PC-3 (cell line): ENCODE measurements at regions not wholly inside any gene's neighbourhood (a gene's known extent, or its start where the extent isn't known, plus 50 kb on each side); places are given as distances from the start of the nearest gene placed in this dataset.
A peak's percentile ranks its signal among the peaks of the same experiment; 100 is the strongest.

Experiments used
- ATAC-seq: fragments of 200-7000 bp; cut with Tn5 transposase; 2 replicates; pipeline ENCODE4 v1.9.1; 2020; ENCODE audit warnings: mild to moderate bottlenecking, moderate library complexity
- BruUV-seq: library from RNA; stranded (reverse); fragments of 400-500 nt; replicated peaks from 2 replicates; lab custom pipeline; 2021; lab: Mats Ljungman, UMichigan
- CTCF ChIA-PET: fragments of 300-600 bp; sonication (Branson Sonifier 250); formaldehyde crosslinking; loops from one replicate; lab custom pipeline; 2022; ENCODE audit warnings: antibody characterized with exemption; lab: Charles Lee
- POLR2A ChIA-PET: fragments of 300-600 bp; sonication (Branson Sonifier 250); formaldehyde crosslinking; loops from one replicate; lab custom pipeline; 2022; ENCODE audit warnings: antibody characterized with exemption; ENCODE audit not compliant: unreplicated experiment; lab: Charles Lee
- DNase-seq: peaks from one replicate; pipeline ENCODE4 v3.0.0-alpha.2; 2015
- H2AFZ ChIP-seq: fragments of 300-600 bp; sonication (generic); 2 replicates; pipeline ENCODE4 v1.6.0; 2016; ENCODE audit warnings: antibody characterized with exemption, low read length
- H3F3A ChIP-seq: fragments of 300-600 bp; sonication (generic); one replicate; pipeline ENCODE4 v1.6.0; 2017; ENCODE audit warnings: antibody characterized with exemption, low read length, control low read depth, mild to moderate bottlenecking; ENCODE audit not compliant: unreplicated experiment
- H3K27ac ChIP-seq: fragments of 300-600 bp; sonication (generic); 2 replicates; pipeline ENCODE4 v1.5.1; 2016; ENCODE audit warnings: mild to moderate bottlenecking, low read length
- H3K27me3 ChIP-seq: fragments of 300-600 bp; sonication (generic); 2 replicates; pipeline ENCODE4 v1.6.1; 2016; ENCODE audit warnings: low read length, mixed read lengths
- H3K36me3 ChIP-seq: fragments of 300-600 bp; sonication (generic); 2 replicates; pipeline ENCODE4 v1.6.1; 2016; ENCODE audit warnings: low read depth, mixed run types, low read length, mixed read lengths
- H3K4me1 ChIP-seq: fragments of 300-600 bp; sonication (generic); 2 replicates; pipeline ENCODE4 v1.5.1; 2016; ENCODE audit warnings: low read length; ENCODE audit not compliant: insufficient read depth
- H3K4me2 ChIP-seq: fragments of 300-600 bp; sonication (generic); 2 replicates; pipeline ENCODE4 v1.6.0; 2016; ENCODE audit warnings: low read length
- H3K4me3 ChIP-seq: fragments of 300-600 bp; sonication (generic); 2 replicates; pipeline ENCODE4 v1.5.1; 2016; ENCODE audit warnings: mild to moderate bottlenecking, low read length, mixed read lengths
- H3K79me2 ChIP-seq: fragments of 300-600 bp; sonication (generic); 2 replicates; pipeline ENCODE4 v1.6.1; 2017; ENCODE audit warnings: low read length, mixed read lengths
- H3K9ac ChIP-seq: fragments of 300-600 bp; sonication (generic); 2 replicates; pipeline ENCODE4 v1.6.0; 2016; ENCODE audit warnings: mild to moderate bottlenecking, low read length
- H3K9me2 ChIP-seq: fragments of 300-600 bp; sonication (generic); replicated peaks from 2 replicates; pipeline ENCODE4 v1.6.1; 2016; ENCODE audit warnings: mixed run types, low read length, mixed read lengths
- H3K9me3 ChIP-seq: fragments of 300-600 bp; sonication (generic); 2 replicates; pipeline ENCODE4 v1.6.1; 2016; ENCODE audit warnings: low read length, mixed read lengths
- H4K20me1 ChIP-seq: fragments of 300-600 bp; sonication (generic); 2 replicates; pipeline ENCODE4 v1.6.1; 2016; ENCODE audit warnings: low read length, mixed read lengths
- EZH2 ChIP-seq: fragments of 300-600 bp; sonication (generic); IDR thresholded peaks from one replicate; pipeline ENCODE4 v1.6.1; 2017; ENCODE audit warnings: antibody characterized with exemption, mild to moderate bottlenecking, low read length; ENCODE audit not compliant: unreplicated experiment
- EZH2phosphoT487 ChIP-seq: fragments of 300-600 bp; sonication (generic); IDR thresholded peaks from 2 replicates; pipeline ENCODE4 v1.6.1; 2018; ENCODE audit warnings: mild to moderate bottlenecking, antibody characterized with exemption, low read length, borderline replicate concordance
- intact Hi-C: fragments of 100-400 bp; cut with micrococcal nuclease; formaldehyde crosslinking; loops from 2 replicates; pipeline ENCODE4 v1.9.0; 2023
- TF ChIP-seq, protein P1 (sequence below): fragments of 300-600 bp; sonication (generic); conservative IDR thresholded peaks from 2 replicates; pipeline ENCODE4 v1.5.1; 2017; ENCODE audit warnings: antibody characterized with exemption, low read depth, mild to moderate bottlenecking, low read length

DNA sequence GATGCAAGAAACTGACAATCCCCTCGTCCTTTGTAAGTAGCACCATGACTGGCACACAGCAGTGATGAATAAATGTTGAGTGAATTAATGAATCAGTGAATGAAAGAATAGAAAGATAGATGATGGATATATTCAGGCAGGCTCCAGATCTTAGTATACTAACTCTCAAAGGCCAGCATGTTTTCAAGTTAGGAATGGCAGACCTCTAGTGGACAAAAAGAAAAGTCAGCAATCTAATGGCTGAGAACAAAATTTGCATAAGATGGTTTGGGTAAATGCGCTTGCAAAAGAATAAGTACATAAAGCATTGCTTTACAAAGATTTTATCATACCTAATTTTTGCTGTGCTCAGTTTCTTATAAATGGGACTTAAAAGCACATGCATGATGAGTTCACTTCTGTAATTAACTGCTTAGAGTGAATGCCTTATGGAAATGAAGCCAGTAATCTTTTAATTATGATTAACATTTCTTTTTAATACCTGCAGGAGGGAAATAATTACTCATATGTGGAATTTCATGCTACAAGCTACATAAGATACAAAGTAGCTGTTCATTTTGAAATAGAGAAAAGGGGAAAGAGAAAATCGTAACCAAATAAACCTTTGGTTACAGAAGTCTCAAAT lies 126.9 kb upstream of the GPRIN3 start:
- H2AFZ ChIP-seq = no peak overlapping the region
- H3K4me2 ChIP-seq = no peak overlapping the region
- H3K27ac ChIP-seq = no peak overlapping the region
- peak; percentile 46; the same call in 1 of the 2 replicates for ATAC-seq
- peaks cover 17% of the 10 kb centered on the region for H3K27me3 ChIP-seq
- no peaks in the 10 kb centered on the region for H3K36me3 ChIP-seq
- H4K20me1 ChIP-seq = no peaks in the 10 kb centered on the region
- BruUV-seq = no TSS peak
- peak; percentile 31 for DNase-seq
- H3K4me1 ChIP-seq = no peaks in the 10 kb centered on the region
- H3K4me3 ChIP-seq = no peak overlapping the region
- TF ChIP-seq, protein P1, sequence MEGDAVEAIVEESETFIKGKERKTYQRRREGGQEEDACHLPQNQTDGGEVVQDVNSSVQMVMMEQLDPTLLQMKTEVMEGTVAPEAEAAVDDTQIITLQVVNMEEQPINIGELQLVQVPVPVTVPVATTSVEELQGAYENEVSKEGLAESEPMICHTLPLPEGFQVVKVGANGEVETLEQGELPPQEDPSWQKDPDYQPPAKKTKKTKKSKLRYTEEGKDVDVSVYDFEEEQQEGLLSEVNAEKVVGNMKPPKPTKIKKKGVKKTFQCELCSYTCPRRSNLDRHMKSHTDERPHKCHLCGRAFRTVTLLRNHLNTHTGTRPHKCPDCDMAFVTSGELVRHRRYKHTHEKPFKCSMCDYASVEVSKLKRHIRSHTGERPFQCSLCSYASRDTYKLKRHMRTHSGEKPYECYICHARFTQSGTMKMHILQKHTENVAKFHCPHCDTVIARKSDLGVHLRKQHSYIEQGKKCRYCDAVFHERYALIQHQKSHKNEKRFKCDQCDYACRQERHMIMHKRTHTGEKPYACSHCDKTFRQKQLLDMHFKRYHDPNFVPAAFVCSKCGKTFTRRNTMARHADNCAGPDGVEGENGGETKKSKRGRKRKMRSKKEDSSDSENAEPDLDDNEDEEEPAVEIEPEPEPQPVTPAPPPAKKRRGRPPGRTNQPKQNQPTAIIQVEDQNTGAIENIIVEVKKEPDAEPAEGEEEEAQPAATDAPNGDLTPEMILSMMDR = peak; percentile 71
- no peak for TF ChIP-seq EZH2phosphoT487
- no peaks in the 10 kb centered on the region for H3K79me2 ChIP-seq
- ChIA-PET POLR2A (no interaction called here), CTCF (no interaction called here)
- no peaks in the 10 kb centered on the region for H3K9me3 ChIP-seq
- H3K9ac ChIP-seq = no peak overlapping the region
- intact Hi-C loops = loop anchor here (1.0 kb wide), 2 partner anchors 207 to 275 kb away; no protein-coding TSS in a partner anchor
- H3K9me2 ChIP-seq = no peaks in the 10 kb centered on the region
- H3F3A ChIP-seq = no peaks in the 10 kb centered on the region

DNA sequence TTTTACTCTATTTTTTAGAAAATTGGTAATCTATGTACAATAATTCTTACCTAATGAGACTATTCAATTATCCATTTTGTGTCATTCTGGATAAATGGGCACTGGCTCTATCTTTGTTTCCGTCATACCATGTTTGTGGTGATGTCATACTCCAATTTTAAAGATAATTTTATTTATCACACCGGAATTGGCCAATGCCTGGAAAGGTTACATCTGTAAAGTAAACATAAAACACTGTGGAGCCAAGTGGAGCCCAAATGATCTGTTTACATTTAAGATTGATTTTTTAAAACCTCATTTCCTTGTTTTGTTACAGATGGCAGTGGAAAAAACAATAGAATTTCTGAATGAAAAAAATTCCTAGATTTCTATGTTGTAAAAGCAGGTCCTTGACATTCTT lies 120.2 kb upstream of the GPRIN3 start:
- Histone ChIP-seq H3K4me2 (no peak overlapping the region), H3K79me2 (no peaks in the 10 kb centered on the region), H3K9me2 (no peaks in the 10 kb centered on the region), H3K4me1 (no peaks in the 10 kb centered on the region), H4K20me1 (no peaks in the 10 kb centered on the region), H3K27me3 (peaks cover 31% of the 10 kb centered on the region), H3K9ac (no peak overlapping the region), H3K36me3 (no peaks in the 10 kb centered on the region), H3K27ac (no peak overlapping the region), H3K4me3 (no peak overlapping the region), H3F3A (no peaks in the 10 kb centered on the region), H3K9me3 (no peaks in the 10 kb centered on the region), H2AFZ (no peak overlapping the region)
- TF ChIP-seq EZH2 (no peak), EZH2phosphoT487 (no peak)
- TF ChIP-seq, protein P1 = no peak
- ATAC-seq = no peak
- intact Hi-C loops = no loop called here
- no TSS peak for BruUV-seq
- no peak for DNase-seq
- ChIA-PET CTCF (no interaction called here), POLR2A (no interaction called here)

DNA sequence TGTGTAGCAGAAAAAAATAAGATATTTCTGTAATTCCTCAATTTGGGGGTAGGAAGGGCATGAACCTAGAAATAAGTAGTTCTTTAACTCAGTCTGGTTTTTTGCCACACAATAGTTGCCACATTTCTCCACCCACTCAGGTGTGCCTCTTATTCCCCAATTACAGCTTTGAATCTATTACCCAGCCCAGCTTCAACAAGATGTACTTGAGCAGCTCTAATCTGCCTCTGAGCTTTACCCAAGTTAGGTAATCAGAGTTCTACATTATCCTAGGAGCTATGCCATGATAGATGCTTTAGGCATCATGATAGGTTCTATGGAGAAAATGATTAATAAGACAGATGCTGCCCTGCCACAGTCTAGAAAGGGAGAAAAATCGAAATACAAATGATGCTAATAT lies 117.4 kb upstream of the GPRIN3 start:
- no peak overlapping the region for H2AFZ ChIP-seq
- H3F3A ChIP-seq = no peaks in the 10 kb centered on the region
- ChIA-PET CTCF (no interaction called here), POLR2A (no interaction called here)
- no peak overlapping the region for H3K4me3 ChIP-seq
- TF ChIP-seq EZH2phosphoT487 = no peak
- TF ChIP-seq EZH2 = no peak
- TF ChIP-seq, protein P1 = no peak
- H3K9me3 ChIP-seq = no peaks in the 10 kb centered on the region
- no peaks in the 10 kb centered on the region for H3K79me2 ChIP-seq
- no peaks in the 10 kb centered on the region for H3K9me2 ChIP-seq
- BruUV-seq = no TSS peak
- no peaks in the 10 kb centered on the region for H3K36me3 ChIP-seq
- no peaks in the 10 kb centered on the region for H3K4me1 ChIP-seq
- no peak for DNase-seq
- no peak overlapping the region for H3K4me2 ChIP-seq
- peaks cover 22% of the 10 kb centered on the region for H3K27me3 ChIP-seq
- no peak for ATAC-seq
- no peak overlapping the region for H3K27ac ChIP-seq
- intact Hi-C loops = no loop called here
- H3K9ac ChIP-seq = no peak overlapping the region
- H4K20me1 ChIP-seq = no peaks in the 10 kb centered on the region
